Neuronal stem cell (in vitro differentiated cells): ENCODE measurements at regions not wholly inside any gene's neighbourhood (a gene's known extent, or its start where the extent isn't known, plus 50 kb on each side); places are given as distances from the start of the nearest gene placed in this dataset.

Experiments
- DNase-seq: peaks from one replicate; pipeline ENCODE4 v3.0.0-alpha.2; 2013; ENCODE audit warnings: low spot score
- H2AFZ ChIP-seq: one replicate; pipeline ENCODE4 v1.6.1; 2013; ENCODE audit warnings: mild to moderate bottlenecking, low read length, inconsistent platforms
- H2AK5ac ChIP-seq: 2 replicates; pipeline ENCODE4 v1.6.1; 2013; ENCODE audit warnings: low read depth, mild to moderate bottlenecking, inconsistent platforms, low read length, moderate library complexity, mixed read lengths
- H2BK120ac ChIP-seq: 2 replicates; pipeline ENCODE4 v1.6.1; 2013; ENCODE audit warnings: low read depth, mild to moderate bottlenecking, inconsistent platforms, low read length, moderate library complexity, mixed read lengths
- H2BK12ac ChIP-seq: one replicate; pipeline ENCODE4 v1.6.1; 2013; ENCODE audit warnings: low read length, inconsistent platforms
- H2BK15ac ChIP-seq: 2 replicates; pipeline ENCODE4 v1.6.1; 2013; ENCODE audit warnings: mild to moderate bottlenecking, low read length, inconsistent platforms, mixed read lengths
- H2BK5ac ChIP-seq: one replicate; pipeline ENCODE4 v1.6.1; 2013; ENCODE audit warnings: inconsistent platforms, mild to moderate bottlenecking, low read length, moderate library complexity
- H3K14ac ChIP-seq: one replicate; pipeline ENCODE4 v1.6.1; 2013; ENCODE audit warnings: low read length, inconsistent platforms
- H3K18ac ChIP-seq: 2 replicates; pipeline ENCODE4 v1.6.1; 2013; ENCODE audit warnings: low read length, inconsistent platforms
- H3K23ac ChIP-seq: 2 replicates; pipeline ENCODE4 v1.6.1; 2013; ENCODE audit warnings: low read depth, mild to moderate bottlenecking, mixed read lengths, low read length, inconsistent platforms; ENCODE audit not compliant: poor library complexity
- H3K27ac ChIP-seq: replicated peaks from 3 replicates; pipeline ENCODE4 v1.5.1; 2013; ENCODE audit warnings: low read length, inconsistent platforms
- H3K27me3 ChIP-seq, 3 experiments: 2 replicates each; pipeline ENCODE4 v1.6.1; 2013; ENCODE audit warnings: low read length in 3 of 3, mild to moderate bottlenecking in 2 of 3, inconsistent platforms in 1 of 3, low read depth in 1 of 3, mixed read lengths in 1 of 3, moderate library complexity in 1 of 3; ENCODE audit not compliant: control insufficient read depth in 3 of 3, insufficient read depth in 3 of 3
- H3K36me3 ChIP-seq, 2 donors: replicated peaks in 1 of 2; 2 replicates each; pipeline ENCODE4 v1.6.1; 2013; ENCODE audit warnings: low read length in 2 of 2; ENCODE audit not compliant: control insufficient read depth in 2 of 2, insufficient read depth in 2 of 2
- H3K4ac ChIP-seq: 2 replicates; pipeline ENCODE4 v1.6.1; 2013; ENCODE audit warnings: inconsistent platforms, mild to moderate bottlenecking, low read length, moderate library complexity
- H3K4me1 ChIP-seq, 2 donors: 1 replicate in 1 of 2; 2 replicates in 1 of 2; pipeline ENCODE4 v1.6.1; 2013; ENCODE audit warnings: low read length in 2 of 2, low read depth in 1 of 2; ENCODE audit not compliant: control insufficient read depth in 2 of 2, insufficient read depth in 1 of 2
- H3K4me2 ChIP-seq: one replicate; pipeline ENCODE4 v1.6.1; 2013; ENCODE audit warnings: mild to moderate bottlenecking, low read length, inconsistent platforms; ENCODE audit not compliant: insufficient read depth, poor library complexity, severe bottlenecking
- H3K4me3 ChIP-seq, 2 donors: 2 replicates each; pipeline ENCODE4 v1.5.1; 2013; ENCODE audit warnings: low read length in 2 of 2, mild to moderate bottlenecking in 2 of 2, inconsistent platforms in 1 of 2, moderate library complexity in 1 of 2
- H3K79me1 ChIP-seq: one replicate; pipeline ENCODE4 v1.6.1; 2013; ENCODE audit warnings: low read depth, mild to moderate bottlenecking, inconsistent platforms, low read length, moderate library complexity
- H3K9ac ChIP-seq: one replicate; pipeline ENCODE4 v1.6.1; 2013; ENCODE audit warnings: mild to moderate bottlenecking, low read depth, low read length, inconsistent platforms; ENCODE audit not compliant: poor library complexity
- H3K9me3 ChIP-seq, 2 donors: replicated peaks in 1 of 2; 2 replicates each; pipeline versions ENCODE3 to v1.6.1; 2013; ENCODE audit warnings: low read length in 2 of 2, mild to moderate bottlenecking in 2 of 2, inconsistent platforms in 1 of 2, low read depth in 1 of 2, mixed read lengths in 1 of 2, moderate library complexity in 1 of 2; ENCODE audit not compliant: control insufficient read depth in 2 of 2, insufficient read depth in 1 of 2
- H4K8ac ChIP-seq: one replicate; pipeline ENCODE4 v1.6.1; 2013; ENCODE audit warnings: low read depth, mild to moderate bottlenecking, inconsistent platforms, low read length, moderate library complexity
- H4K91ac ChIP-seq: one replicate; pipeline ENCODE4 v1.6.1; 2013; ENCODE audit warnings: low read length, low read depth, mild to moderate bottlenecking, inconsistent platforms; ENCODE audit not compliant: poor library complexity
- WGBS, 2 donors: extraction: QIAGEN DNeasy Blood & Tissue Kit; methylation state at CpG; one replicate each; pipeline ENCODE4 v1.1.7; 2013; ENCODE audit warnings: missing lambda C conversion rate in 2 of 2, mixed read lengths in 1 of 2; ENCODE audit not compliant: insufficient read length in 2 of 2, insufficient replicate concordance in 1 of 2; ENCODE audit errors: extremely low coverage in 2 of 2; 5-methylcytosine and 5-hydroxymethylcytosine counted together

DNA sequence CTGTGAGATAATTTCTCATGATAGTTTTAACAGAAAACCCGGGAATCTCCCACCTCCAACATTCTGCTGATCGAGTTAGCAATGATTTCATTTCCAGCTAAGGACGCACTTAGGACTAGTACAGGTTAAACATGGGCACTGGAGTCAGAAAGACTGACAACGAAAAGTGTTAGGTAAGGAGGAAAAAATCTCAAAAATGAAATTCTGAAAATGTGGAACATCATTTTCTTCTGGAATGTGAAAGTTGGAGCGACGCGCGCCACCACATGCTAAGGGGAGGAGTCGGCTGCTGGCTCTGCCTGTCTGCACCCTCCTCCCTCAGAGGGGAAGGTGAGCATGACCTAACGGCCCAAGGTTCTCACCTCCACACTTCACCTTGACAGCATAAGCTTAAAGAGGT lies 221.6 kb upstream of the KCNG1 start:
- no peak overlapping the region for H2AK5ac ChIP-seq
- no peak for DNase-seq
- no peak overlapping the region for H3K27ac ChIP-seq
- no peak overlapping the region for H3K4ac ChIP-seq
- no peak overlapping the region for H3K18ac ChIP-seq
- no peak overlapping the region for H2BK12ac ChIP-seq
- no peak overlapping the region for H3K4me2 ChIP-seq
- peaks cover 0 to 6% (median 0%) of the 10 kb centered on the region in 3 experiments for H3K27me3 ChIP-seq
- H3K9me3 ChIP-seq, result peaks cover 6 to 8% of the 10 kb centered on the region in 2 donors
- H3K36me3 ChIP-seq, result no peaks in the 10 kb centered on the region
- no peak overlapping the region for H2BK120ac ChIP-seq
- H3K23ac ChIP-seq, result no peak overlapping the region
- H2BK5ac ChIP-seq, result no peak overlapping the region
- H4K8ac ChIP-seq, result no peak overlapping the region
- H2BK15ac ChIP-seq, result no peak overlapping the region
- H3K9ac ChIP-seq, result no peak overlapping the region
- H2AFZ ChIP-seq, result no peak overlapping the region
- no peak overlapping the region for H3K4me3 ChIP-seq
- no peak overlapping the region for H3K14ac ChIP-seq
- WGBS, 2 donors, result no CpG with 5 or more reads among the region's 10 CpGs
- H4K91ac ChIP-seq, result no peak overlapping the region
- H3K4me1 ChIP-seq, result no peaks in the 10 kb centered on the region
- no peaks in the 10 kb centered on the region for H3K79me1 ChIP-seq

DNA sequence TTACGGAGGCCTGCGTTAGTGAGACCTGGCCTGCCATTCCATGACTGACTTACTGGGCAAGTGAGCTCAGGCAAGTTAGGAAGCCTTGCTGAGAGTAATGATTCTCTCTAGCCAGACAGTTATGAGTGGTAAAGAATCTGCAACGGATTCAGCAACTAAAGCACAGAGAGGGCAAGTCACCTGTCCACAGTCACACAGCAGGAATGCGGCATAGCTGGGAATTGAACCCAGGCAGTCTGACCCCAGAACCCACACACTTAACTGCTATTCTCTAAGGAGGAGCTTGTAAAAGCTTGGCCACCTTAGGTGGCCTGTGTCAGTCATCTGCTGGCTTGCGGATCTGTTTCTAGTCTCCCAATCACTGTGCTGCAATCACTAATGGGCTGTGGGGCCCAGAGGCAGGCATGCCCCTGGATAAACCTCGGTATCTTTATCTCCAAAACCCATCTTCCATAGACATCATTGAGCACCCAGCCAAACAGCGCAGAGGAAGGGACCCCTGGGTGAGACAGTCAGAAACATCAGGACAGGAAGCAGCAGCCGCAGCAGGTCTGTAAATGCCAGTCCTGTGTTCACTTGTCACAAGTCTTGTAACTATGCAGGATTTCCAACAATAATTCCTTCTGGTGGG lies 215.9 kb upstream of the KCNG1 start:
- no peak overlapping the region for H3K18ac ChIP-seq
- no peak overlapping the region for H2BK120ac ChIP-seq
- peaks cover 0 to 6% of the 10 kb centered on the region in 2 donors for H3K4me1 ChIP-seq
- H3K4ac ChIP-seq, result no peak overlapping the region
- no peak overlapping the region for H3K4me2 ChIP-seq
- no peak overlapping the region for H2AK5ac ChIP-seq
- H4K91ac ChIP-seq, result no peak overlapping the region
- peaks cover 0 to 5% (median 0%) of the 10 kb centered on the region in 3 experiments for H3K27me3 ChIP-seq
- H4K8ac ChIP-seq, result no peak overlapping the region
- H3K14ac ChIP-seq, result no peak overlapping the region
- WGBS, 2 donors, result no CpG with 5 or more reads among the region's 8 CpGs
- H2BK5ac ChIP-seq, result no peak overlapping the region
- no peak overlapping the region for H2BK12ac ChIP-seq
- no peak overlapping the region for H3K4me3 ChIP-seq
- no peaks in the 10 kb centered on the region for H3K79me1 ChIP-seq
- no peak overlapping the region for H3K9ac ChIP-seq
- H3K9me3 ChIP-seq, result peaks cover 6 to 8% of the 10 kb centered on the region in 2 donors
- H2BK15ac ChIP-seq, result no peak overlapping the region
- H3K36me3 ChIP-seq, result no peaks in the 10 kb centered on the region
- DNase-seq, result no peak
- no peak overlapping the region for H3K23ac ChIP-seq
- H2AFZ ChIP-seq, result no peak overlapping the region
- no peak overlapping the region for H3K27ac ChIP-seq

DNA sequence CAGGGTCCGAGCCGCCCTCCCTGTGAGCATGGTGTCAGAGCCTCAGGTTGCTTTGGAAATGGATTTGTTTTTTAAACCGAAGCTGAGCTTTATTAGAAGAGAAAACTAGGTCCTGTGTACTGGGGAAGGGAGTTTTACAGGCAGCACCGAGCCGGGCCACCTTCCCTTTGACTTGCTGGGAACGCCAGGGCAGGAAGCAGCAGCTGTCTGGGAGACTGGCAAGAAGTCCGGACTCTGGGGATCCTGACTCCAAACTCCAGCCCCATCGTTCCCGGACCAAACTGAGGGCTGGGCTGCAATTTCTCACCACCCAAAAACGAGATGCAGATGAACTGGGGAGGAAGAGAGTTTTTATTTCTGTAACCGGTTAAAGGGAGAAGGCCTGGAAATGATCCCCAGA lies 214.9 kb upstream of the KCNG1 start:
- Histone ChIP-seq H2BK12ac (no peak overlapping the region), H2AFZ (peak overlapping the region; percentile 61), H3K18ac (no peak overlapping the region), H3K27me3 (peaks cover 0 to 5% (median 0%) of the 10 kb centered on the region in 3 experiments), H3K4ac (no peak overlapping the region), H3K4me2 (no peak overlapping the region), H3K36me3 (no peaks in the 10 kb centered on the region), H3K4me3 (no peak overlapping the region), H4K91ac (no peak overlapping the region), H3K27ac (no peak overlapping the region), H2BK120ac (no peak overlapping the region), H2BK15ac (no peak overlapping the region), H3K79me1 (no peaks in the 10 kb centered on the region), H2AK5ac (no peak overlapping the region), H3K14ac (no peak overlapping the region), H3K9me3 (peaks cover 6 to 7% of the 10 kb centered on the region in 2 donors), H3K4me1 (peaks cover 0 to 6% of the 10 kb centered on the region in 2 donors), H4K8ac (no peak overlapping the region), H3K23ac (no peak overlapping the region), H3K9ac (no peak overlapping the region), H2BK5ac (no peak overlapping the region)
- DNase-seq, result no peak
- WGBS, 2 donors, result no CpG with 5 or more reads among the region's 11 CpGs

DNA sequence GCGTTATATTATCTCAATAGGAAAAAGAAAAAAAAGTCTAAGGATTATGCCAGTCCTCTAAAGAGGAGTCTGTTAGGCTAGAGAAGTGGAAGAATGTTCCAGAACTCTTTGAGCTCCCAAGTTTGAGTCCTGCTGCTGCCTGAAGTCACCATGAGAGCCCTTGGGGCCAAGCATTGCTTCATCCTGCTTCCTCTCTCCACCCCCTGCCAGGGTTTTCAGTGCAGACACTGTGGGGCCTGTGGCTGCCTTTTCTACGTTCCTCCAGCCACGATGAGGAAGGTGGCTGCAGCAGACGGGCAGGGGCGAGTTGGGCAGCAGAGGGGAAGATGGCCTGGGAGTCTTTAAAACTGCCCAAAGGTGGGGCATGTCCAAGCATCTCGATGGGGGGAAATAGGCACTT lies 214.4 kb upstream of the KCNG1 start:
- H3K9me3 ChIP-seq, result peaks cover 3 to 4% of the 10 kb centered on the region in 2 donors
- H3K14ac ChIP-seq, result no peak overlapping the region
- H3K18ac ChIP-seq, result peak overlapping the region; percentile 82
- H3K4me3 ChIP-seq, result no peak overlapping the region
- H2BK12ac ChIP-seq, result no peak overlapping the region
- H3K27ac ChIP-seq, result no peak overlapping the region
- H4K8ac ChIP-seq, result no peak overlapping the region
- H3K4ac ChIP-seq, result no peak overlapping the region
- no peaks in the 10 kb centered on the region for H3K36me3 ChIP-seq
- no peak overlapping the region for H2BK120ac ChIP-seq
- no peak overlapping the region for H2BK5ac ChIP-seq
- H3K4me1 ChIP-seq, result peaks cover 0 to 6% of the 10 kb centered on the region in 2 donors
- peaks cover 0 to 5% (median 0%) of the 10 kb centered on the region in 3 experiments for H3K27me3 ChIP-seq
- no peaks in the 10 kb centered on the region for H3K79me1 ChIP-seq
- H4K91ac ChIP-seq, result no peak overlapping the region
- no peak overlapping the region for H3K23ac ChIP-seq
- H2BK15ac ChIP-seq, result no peak overlapping the region
- no peak overlapping the region for H3K4me2 ChIP-seq
- H3K9ac ChIP-seq, result no peak overlapping the region
- H2AFZ ChIP-seq, result peak overlapping the region; percentile 61
- WGBS, 2 donors, result no CpG with 5 or more reads among the region's 6 CpGs
- no peak overlapping the region for H2AK5ac ChIP-seq
- no peak for DNase-seq
